Right atrium auricular region (tissue), 2 donors: ENCODE measurements at regions not wholly inside any gene's neighbourhood (a gene's known extent, or its start where the extent isn't known, plus 50 kb on each side); places are given as distances from the start of the nearest gene placed in this dataset.

Experiments
- DNase-seq: peaks from one replicate; pipeline ENCODE4 v3.0.0-alpha.2; 2019; ENCODE audit warnings: low spot score
- H3K27ac ChIP-seq, 2 donors: fragments of 200-600 bp; sonication (generic); 1 replicate in 1 of 2; 2 replicates in 1 of 2; pipeline ENCODE4 v1.5.1; 2016 to 2019
- H3K27me3 ChIP-seq, 2 donors: fragments of 200-600 bp; sonication (generic); one replicate each; pipeline versions ENCODE4 v1.5.1 to v1.6.0; 2017 to 2019
- H3K36me3 ChIP-seq: fragments of 200-600 bp; sonication (generic); one replicate; pipeline ENCODE4 v1.5.1; 2016
- H3K4me1 ChIP-seq, 2 donors: fragments of 200-600 bp; sonication (generic); one replicate each; pipeline versions ENCODE4 v1.5.1 to v1.6.0; 2017 to 2019
- H3K4me3 ChIP-seq, 2 donors: fragments of 200-600 bp; sonication (generic); 1 replicate in 1 of 2; 2 replicates in 1 of 2; pipeline ENCODE4 v1.5.1; 2017 to 2019; ENCODE audit warnings: mild to moderate bottlenecking in 1 of 2, moderate library complexity in 1 of 2
- H3K9me3 ChIP-seq, 2 donors: fragments of 200-600 bp; sonication (generic); one replicate each; pipeline ENCODE4 v1.5.1; 2019
- TF ChIP-seq, protein P1 (sequence below), 2 donors: fragments of 200-600 bp; sonication (generic); IDR thresholded peaks; one replicate each; pipeline ENCODE4 v1.5.1; 2019; ENCODE audit warnings: antibody characterized with exemption in 2 of 2

- no peaks in the 10 kb centered on the region for H3K27me3 ChIP-seq
- no peak overlapping the region for H3K27ac ChIP-seq
- H3K4me3 ChIP-seq, result no peak overlapping the region
- H3K9me3 ChIP-seq, result no peaks in the 10 kb centered on the region
- H3K36me3 ChIP-seq, result no peaks in the 10 kb centered on the region
- no peaks in the 10 kb centered on the region for H3K4me1 ChIP-seq
- TF ChIP-seq, protein P1, sequence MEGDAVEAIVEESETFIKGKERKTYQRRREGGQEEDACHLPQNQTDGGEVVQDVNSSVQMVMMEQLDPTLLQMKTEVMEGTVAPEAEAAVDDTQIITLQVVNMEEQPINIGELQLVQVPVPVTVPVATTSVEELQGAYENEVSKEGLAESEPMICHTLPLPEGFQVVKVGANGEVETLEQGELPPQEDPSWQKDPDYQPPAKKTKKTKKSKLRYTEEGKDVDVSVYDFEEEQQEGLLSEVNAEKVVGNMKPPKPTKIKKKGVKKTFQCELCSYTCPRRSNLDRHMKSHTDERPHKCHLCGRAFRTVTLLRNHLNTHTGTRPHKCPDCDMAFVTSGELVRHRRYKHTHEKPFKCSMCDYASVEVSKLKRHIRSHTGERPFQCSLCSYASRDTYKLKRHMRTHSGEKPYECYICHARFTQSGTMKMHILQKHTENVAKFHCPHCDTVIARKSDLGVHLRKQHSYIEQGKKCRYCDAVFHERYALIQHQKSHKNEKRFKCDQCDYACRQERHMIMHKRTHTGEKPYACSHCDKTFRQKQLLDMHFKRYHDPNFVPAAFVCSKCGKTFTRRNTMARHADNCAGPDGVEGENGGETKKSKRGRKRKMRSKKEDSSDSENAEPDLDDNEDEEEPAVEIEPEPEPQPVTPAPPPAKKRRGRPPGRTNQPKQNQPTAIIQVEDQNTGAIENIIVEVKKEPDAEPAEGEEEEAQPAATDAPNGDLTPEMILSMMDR (IDR thresholded peaks at IDR 0.05), result no peak
- no peak for DNase-seq
Observed at GRCh38 chr4:73348185-73348584, 55.9 kb upstream of the ALB start.

- no peak for DNase-seq
- H3K27ac ChIP-seq, result no peak overlapping the region
- H3K27me3 ChIP-seq, result no peaks in the 10 kb centered on the region
- no peaks in the 10 kb centered on the region for H3K9me3 ChIP-seq
- H3K36me3 ChIP-seq, result no peaks in the 10 kb centered on the region
- no peaks in the 10 kb centered on the region for H3K4me1 ChIP-seq
- TF ChIP-seq, protein P1 (IDR thresholded peaks at IDR 0.05), result no peak
- H3K4me3 ChIP-seq, result no peak overlapping the region
Observed at GRCh38 chr4:73347497-73347896, 56.6 kb upstream of the ALB start.

DNA sequence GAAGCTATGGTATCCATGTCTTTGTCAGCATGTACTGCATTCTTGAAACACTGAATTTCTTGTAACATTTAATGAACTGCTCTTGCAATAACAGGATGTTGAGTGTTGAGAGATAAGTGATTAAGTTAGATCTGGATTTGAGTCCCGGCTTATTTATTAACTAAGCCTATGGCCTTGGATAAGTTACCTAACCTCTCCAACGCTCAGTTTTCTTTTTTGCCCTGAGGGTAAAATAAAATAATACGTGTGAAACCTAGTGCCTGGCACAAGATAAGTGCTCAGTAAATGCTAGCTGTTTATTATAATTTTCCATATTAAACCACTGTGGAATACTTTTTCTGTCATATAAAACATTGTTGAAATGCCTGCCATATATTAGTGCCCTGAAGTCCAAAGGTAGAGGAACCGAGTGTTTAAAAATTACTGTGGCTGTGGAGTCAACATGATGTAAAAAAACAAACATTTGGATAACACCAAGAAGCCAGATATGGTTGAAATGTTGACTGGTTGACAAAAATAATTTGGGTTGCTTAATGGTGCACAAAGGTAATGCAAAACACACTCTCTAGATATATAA lies 58.6 kb upstream of the ALB start:
- no peaks in the 10 kb centered on the region for H3K27me3 ChIP-seq
- TF ChIP-seq, protein P1 (IDR thresholded peaks at IDR 0.05), result no peak
- no peak overlapping the region for H3K4me3 ChIP-seq
- H3K9me3 ChIP-seq, result no peaks in the 10 kb centered on the region
- no peak for DNase-seq
- no peaks in the 10 kb centered on the region for H3K4me1 ChIP-seq
- H3K36me3 ChIP-seq, result no peaks in the 10 kb centered on the region
- H3K27ac ChIP-seq, result no peak overlapping the region

DNA sequence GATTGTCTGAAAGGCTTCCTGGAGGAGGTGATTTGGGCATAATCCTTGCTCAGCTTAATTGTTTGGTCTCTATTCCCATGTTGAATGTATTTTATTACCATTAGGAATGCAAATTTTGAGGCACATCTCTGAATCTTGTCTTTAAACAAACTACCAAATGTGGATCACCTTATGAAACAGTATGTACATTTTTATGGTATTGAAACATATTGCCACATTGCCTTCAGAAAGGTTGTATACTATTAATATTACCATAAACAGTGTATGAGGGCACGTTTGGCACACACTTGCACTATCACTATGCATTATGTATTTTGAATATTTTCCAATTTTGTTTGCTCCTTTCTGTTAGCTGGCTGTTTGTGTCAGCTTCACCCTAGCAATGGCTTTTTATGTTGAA lies 60.0 kb upstream of the ALB start:
- Histone ChIP-seq H3K27me3 (no peaks in the 10 kb centered on the region), H3K4me3 (no peak overlapping the region)
- TF ChIP-seq, protein P1 (IDR thresholded peaks at IDR 0.05), result no peak

GRCh38 chr4:73343432-73343831 lies 60.7 kb upstream of the ALB start:
- TF ChIP-seq, protein P1 (IDR thresholded peaks at IDR 0.05), result no peak
- no peak for DNase-seq

More for the DNA sequence above, 60.0 kb upstream of the ALB start:
- DNase-seq, result no peak
- Histone ChIP-seq H3K4me1 (no peaks in the 10 kb centered on the region), H3K36me3 (no peaks in the 10 kb centered on the region), H3K9me3 (no peaks in the 10 kb centered on the region), H3K27ac (no peak overlapping the region)

DNA sequence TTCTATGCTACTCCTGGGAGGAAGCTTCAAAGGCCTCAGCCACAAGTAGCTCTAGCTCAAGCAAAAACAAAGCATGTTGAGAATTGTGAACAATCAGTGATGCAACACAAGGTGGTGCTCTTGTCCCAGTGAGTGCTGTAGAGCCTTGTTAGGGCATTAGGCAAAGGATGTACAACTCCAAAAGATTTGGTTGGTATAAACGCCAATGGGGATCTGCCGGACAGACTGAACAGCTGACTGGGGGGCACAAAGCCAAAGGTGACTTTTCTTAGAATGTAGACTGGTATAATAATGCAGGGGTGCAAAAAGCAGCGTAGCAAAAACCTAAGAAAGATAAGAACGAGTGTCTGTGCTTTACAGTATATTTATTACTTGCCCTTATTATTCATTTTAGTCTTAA lies 62.6 kb upstream of the ALB start:
- Histone ChIP-seq H3K36me3 (no peaks in the 10 kb centered on the region), H3K9me3 (no peaks in the 10 kb centered on the region), H3K27ac (no peak overlapping the region), H3K4me3 (no peak overlapping the region), H3K27me3 (no peaks in the 10 kb centered on the region), H3K4me1 (no peaks in the 10 kb centered on the region)
- no peak for DNase-seq
- TF ChIP-seq, protein P1 (IDR thresholded peaks at IDR 0.05), result peak in 1 of 2 donors; percentile 48

More at GRCh38 chr4:73343432-73343831, 60.7 kb upstream of the ALB start:
- H3K9me3 ChIP-seq, result no peaks in the 10 kb centered on the region
- no peak overlapping the region for H3K4me3 ChIP-seq
- H3K27ac ChIP-seq, result no peak overlapping the region
- H3K27me3 ChIP-seq, result no peaks in the 10 kb centered on the region
- no peaks in the 10 kb centered on the region for H3K36me3 ChIP-seq
- no peaks in the 10 kb centered on the region for H3K4me1 ChIP-seq
